HCT116 (cell line): ENCODE measurements at regions not wholly inside any gene's neighbourhood (a gene's known extent, or its start where the extent isn't known, plus 50 kb on each side); places are given as distances from the start of the nearest gene placed in this dataset.

Source experiments
- ATAC-seq: fragments of 200-7000 bp; cut with Tn5 transposase; 2 replicates; pipeline ENCODE4 v1.9.1; 2020; ENCODE audit warnings: mild to moderate bottlenecking, moderate library complexity
- BruUV-seq: library from RNA; stranded (reverse); fragments of 400-500 nt; replicated peaks from 2 replicates; lab custom pipeline; 2021; lab: Mats Ljungman, UMichigan
- CTCF ChIA-PET: fragments of 300-600 bp; sonication (Branson Sonifier 250); formaldehyde crosslinking; loops from one replicate; lab custom pipeline; 2021; ENCODE audit warnings: antibody characterized with exemption; lab: Charles Lee
- POLR2A ChIA-PET: fragments of 300-600, 350-600 bp; sonication (Branson Sonifier 250); formaldehyde crosslinking; loops from one replicate; lab custom pipeline; 2021; ENCODE audit warnings: antibody characterized with exemption; lab: Charles Lee
- RAD21 ChIA-PET, 2 experiments: fragments of 300-600 bp; sonication (Branson Sonifier 250); formaldehyde crosslinking; loops; one replicate each; lab custom pipeline; 2023; ENCODE audit warnings: low total read pairs in 2 of 2; ENCODE audit not compliant: uncharacterized antibody in 2 of 2, unreplicated experiment in 2 of 2, low non-redundant PET in 1 of 2; lab: Charles Lee
- DNase-seq: peaks from one replicate; pipeline ENCODE4 v3.0.0-alpha.2; 2010; ENCODE audit warnings: low read depth, low spot score
- H2AFZ ChIP-seq: fragments of 200-600 bp; shearing (Covaris generic), sonication (generic); 2 replicates; pipeline ENCODE4 v1.6.1; 2017; ENCODE audit warnings: low read depth, mixed run types, mixed read lengths, antibody characterized with exemption, low read length; ENCODE audit not compliant: poor library complexity, severe bottlenecking
- H3K27ac ChIP-seq: 2 replicates; pipeline ENCODE4 v1.5.1; 2012; ENCODE audit warnings: low read depth, low read length
- H3K27me3 ChIP-seq: fragments of 200-600 bp; sonication (generic); 2 replicates; pipeline ENCODE4 v1.6.1; 2016; ENCODE audit warnings: mixed run types, low read length, mixed read lengths; ENCODE audit not compliant: insufficient read depth
- H3K36me3 ChIP-seq, 2 experiments: fragments of 200-500 bp in 1 of 2; fragments of 200-600 bp in 1 of 2; sonication (Bioruptor generic) in 1 of 2; sonication (generic) in 1 of 2; 2 replicates each; pipeline versions ENCODE4 v1.5.1 to v1.6.1; 2014 to 2016; ENCODE audit warnings: low read length in 2 of 2, inconsistent platforms in 1 of 2, mixed read lengths in 1 of 2, mixed run types in 1 of 2; ENCODE audit not compliant: insufficient read depth in 2 of 2, control insufficient read depth in 1 of 2
- H3K4me1 ChIP-seq, 2 experiments: fragments of 200-600 bp in 1 of 2; sonication (generic) in 1 of 2; 2 replicates each; pipeline versions ENCODE4 v1.5.1 to v1.6.1; 2012 to 2017; ENCODE audit warnings: low read length in 2 of 2, inconsistent platforms in 1 of 2, mild to moderate bottlenecking in 1 of 2, mixed read lengths in 1 of 2, mixed run types in 1 of 2, moderate library complexity in 1 of 2; ENCODE audit not compliant: insufficient read depth in 2 of 2, control insufficient read depth in 1 of 2
- H3K4me2 ChIP-seq: fragments of 200-600 bp; sonication (generic); 2 replicates; pipeline ENCODE4 v1.6.1; 2017; ENCODE audit warnings: mixed run types, low read length, mixed read lengths
- H3K4me3 ChIP-seq, 2 experiments: fragments of 200-600 bp in 1 of 2; sonication (generic) in 1 of 2; replicated peaks in 1 of 2; 2 replicates each; pipeline ENCODE4 v1.5.1; 2011 to 2016; ENCODE audit warnings: low read length in 2 of 2, control low read depth in 1 of 2, low read depth in 1 of 2, mild to moderate bottlenecking in 1 of 2, mixed read lengths in 1 of 2, mixed run types in 1 of 2
- H3K79me2 ChIP-seq: fragments of 200-600 bp; sonication (generic); 2 replicates; pipeline ENCODE4 v1.6.1; 2017; ENCODE audit warnings: mild to moderate bottlenecking, mixed run types, low read length, moderate library complexity, mixed read lengths; ENCODE audit not compliant: insufficient read depth
- H3K9ac ChIP-seq: fragments of 200-600 bp; sonication (generic); 2 replicates; pipeline ENCODE4 v1.6.1; 2016; ENCODE audit warnings: low read length, mixed read lengths
- H3K9me2 ChIP-seq: fragments of 200-600 bp; sonication (generic), shearing (Covaris generic); 2 replicates; pipeline ENCODE4 v1.6.1; 2017; ENCODE audit warnings: mixed run types, mild to moderate bottlenecking, moderate library complexity; ENCODE audit not compliant: insufficient read depth
- H3K9me3 ChIP-seq, 2 experiments: fragments of 200-500 bp in 1 of 2; fragments of 200-600 bp in 1 of 2; sonication (Bioruptor generic) in 1 of 2; sonication (generic) in 1 of 2; 2 replicates each; pipeline ENCODE4 v1.6.1; 2014 to 2017; ENCODE audit warnings: low read length in 2 of 2, mixed read lengths in 2 of 2, inconsistent platforms in 1 of 2, low read depth in 1 of 2, mild to moderate bottlenecking in 1 of 2, mixed run types in 1 of 2, moderate library complexity in 1 of 2; ENCODE audit not compliant: control insufficient read depth in 1 of 2, insufficient read depth in 1 of 2
- H4K20me1 ChIP-seq: fragments of 200-600 bp; sonication (generic), shearing (Covaris generic); 2 replicates; pipeline ENCODE4 v1.6.1; 2017; ENCODE audit warnings: mixed run types, mild to moderate bottlenecking, moderate library complexity; ENCODE audit not compliant: insufficient read depth
- CBX3 ChIP-seq: IDR thresholded peaks from 2 replicates; pipeline ENCODE4 v1.6.1; 2012; ENCODE audit warnings: low read depth
- EGR1 ChIP-seq: IDR thresholded peaks from 2 replicates; pipeline ENCODE4 v1.6.1; 2012; ENCODE audit warnings: low read depth
- ELF1 ChIP-seq: IDR thresholded peaks from 2 replicates; pipeline ENCODE4 v1.6.1; 2012; ENCODE audit warnings: low read depth, borderline replicate concordance
- EZH2 ChIP-seq: fragments of 200-600 bp; sonication (generic); IDR thresholded peaks from 2 replicates; pipeline ENCODE4 v1.6.1; 2017; ENCODE audit warnings: antibody characterized with exemption, mixed run types
- JUND ChIP-seq: IDR thresholded peaks from 2 replicates; pipeline ENCODE4 v1.6.1; 2012
- POLR2A ChIP-seq: IDR thresholded peaks from 2 replicates; pipeline ENCODE4 v1.7.0; 2011; ENCODE audit warnings: borderline replicate concordance; ENCODE audit not compliant: insufficient read depth, insufficient read length; ENCODE audit errors: extremely low read depth
- RAD21 ChIP-seq: IDR thresholded peaks from 2 replicates; pipeline ENCODE4 v1.6.1; 2012; ENCODE audit warnings: low read depth, mild to moderate bottlenecking
- SIN3A ChIP-seq: IDR thresholded peaks from 2 replicates; pipeline ENCODE4 v1.6.1; 2012; ENCODE audit warnings: low read depth
- SP1 ChIP-seq: IDR thresholded peaks from 2 replicates; pipeline ENCODE4 v1.6.1; 2012; ENCODE audit warnings: low read depth
- YY1 ChIP-seq: IDR thresholded peaks from 2 replicates; pipeline ENCODE4 v1.6.1; 2011; ENCODE audit warnings: low read length, low read depth, moderate library complexity, mild to moderate bottlenecking; ENCODE audit not compliant: insufficient replicate concordance; ENCODE audit errors: extremely low read depth
- ZFX ChIP-seq: fragments of 450-650 bp; IDR thresholded peaks from 2 replicates; pipeline ENCODE4 v1.6.1; 2017
- intact Hi-C: fragments of 100-400 bp; cut with micrococcal nuclease; formaldehyde crosslinking; loops from 2 replicates; pipeline ENCODE4 v1.10.0; 2022
- TF ChIP-seq, protein P1 (sequence below), 3 experiments: fragments of 200-600 bp in 1 of 3; sonication (generic) in 1 of 3; IDR thresholded peaks in 2 of 3; conservative IDR thresholded peaks in 1 of 3; 2 replicates each; pipeline ENCODE4 v1.5.1; 2012 to 2017; ENCODE audit warnings: low read depth in 2 of 3, low read length in 2 of 3, antibody characterized with exemption in 1 of 3, borderline replicate concordance in 1 of 3, control low read depth in 1 of 3, mild to moderate bottlenecking in 1 of 3, mixed read lengths in 1 of 3, mixed run types in 1 of 3, moderate library complexity in 1 of 3; ENCODE audit not compliant: insufficient read depth in 1 of 3
- TF ChIP-seq, protein P2 (sequence below): IDR thresholded peaks from 2 replicates; pipeline ENCODE4 v1.6.1; 2012
- TF ChIP-seq, protein P3 (sequence below): IDR thresholded peaks from 2 replicates; pipeline ENCODE4 v1.6.1; 2011; ENCODE audit warnings: mild to moderate bottlenecking, low read length, moderate library complexity; ENCODE audit not compliant: insufficient replicate concordance; ENCODE audit errors: extremely low read depth
- TF ChIP-seq, protein P4 (sequence below): IDR thresholded peaks from 2 replicates; pipeline ENCODE4 v1.6.1; 2012; ENCODE audit warnings: low read depth

DNA sequence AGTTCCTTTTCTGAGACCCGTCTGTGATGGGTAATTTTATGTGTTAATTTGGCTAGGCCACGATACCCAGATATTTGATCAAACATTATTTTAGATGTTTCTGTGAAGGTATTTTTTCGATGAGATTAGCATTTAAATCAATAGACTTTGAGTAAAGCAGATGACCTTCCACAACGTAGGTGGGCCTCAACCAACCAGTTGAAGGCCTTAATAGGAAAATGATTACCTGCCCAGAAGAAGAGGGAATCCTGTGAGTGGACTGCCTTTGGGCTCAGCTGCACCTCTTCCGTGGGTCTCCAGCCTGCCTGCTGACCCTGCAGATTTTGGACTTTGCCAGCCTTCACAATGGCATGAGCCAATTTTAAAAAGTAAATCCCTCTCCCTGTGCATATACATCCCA lies 61.6 kb upstream of the WSB1 start:
- BruUV-seq, result no TSS peak
- H3K36me3 ChIP-seq, result no peaks in the 10 kb centered on the region
- TF ChIP-seq EGR1, result no peak
- no peak for TF ChIP-seq SIN3A
- TF ChIP-seq JUND, result no peak
- TF ChIP-seq CBX3, result no peak
- TF ChIP-seq, protein P1, sequence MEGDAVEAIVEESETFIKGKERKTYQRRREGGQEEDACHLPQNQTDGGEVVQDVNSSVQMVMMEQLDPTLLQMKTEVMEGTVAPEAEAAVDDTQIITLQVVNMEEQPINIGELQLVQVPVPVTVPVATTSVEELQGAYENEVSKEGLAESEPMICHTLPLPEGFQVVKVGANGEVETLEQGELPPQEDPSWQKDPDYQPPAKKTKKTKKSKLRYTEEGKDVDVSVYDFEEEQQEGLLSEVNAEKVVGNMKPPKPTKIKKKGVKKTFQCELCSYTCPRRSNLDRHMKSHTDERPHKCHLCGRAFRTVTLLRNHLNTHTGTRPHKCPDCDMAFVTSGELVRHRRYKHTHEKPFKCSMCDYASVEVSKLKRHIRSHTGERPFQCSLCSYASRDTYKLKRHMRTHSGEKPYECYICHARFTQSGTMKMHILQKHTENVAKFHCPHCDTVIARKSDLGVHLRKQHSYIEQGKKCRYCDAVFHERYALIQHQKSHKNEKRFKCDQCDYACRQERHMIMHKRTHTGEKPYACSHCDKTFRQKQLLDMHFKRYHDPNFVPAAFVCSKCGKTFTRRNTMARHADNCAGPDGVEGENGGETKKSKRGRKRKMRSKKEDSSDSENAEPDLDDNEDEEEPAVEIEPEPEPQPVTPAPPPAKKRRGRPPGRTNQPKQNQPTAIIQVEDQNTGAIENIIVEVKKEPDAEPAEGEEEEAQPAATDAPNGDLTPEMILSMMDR (IDR thresholded peaks at IDR 0.05 in 2 of 3, conservative IDR thresholded peaks at IDR 0.05 in 1 of 3; ENCODE audit: borderline replicate concordance in 1 of 3, insufficient read depth in 1 of 3, low read depth in 2 of 3, low read length in 2 of 3), result no peak
- TF ChIP-seq EZH2, result no peak
- TF ChIP-seq ZFX, result no peak
- TF ChIP-seq SP1, result no peak
- no peak for TF ChIP-seq YY1
- TF ChIP-seq POLR2A, result no peak
- TF ChIP-seq, protein P2, sequence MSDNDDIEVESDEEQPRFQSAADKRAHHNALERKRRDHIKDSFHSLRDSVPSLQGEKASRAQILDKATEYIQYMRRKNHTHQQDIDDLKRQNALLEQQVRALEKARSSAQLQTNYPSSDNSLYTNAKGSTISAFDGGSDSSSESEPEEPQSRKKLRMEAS, result no peak
- TF ChIP-seq, protein P3, sequence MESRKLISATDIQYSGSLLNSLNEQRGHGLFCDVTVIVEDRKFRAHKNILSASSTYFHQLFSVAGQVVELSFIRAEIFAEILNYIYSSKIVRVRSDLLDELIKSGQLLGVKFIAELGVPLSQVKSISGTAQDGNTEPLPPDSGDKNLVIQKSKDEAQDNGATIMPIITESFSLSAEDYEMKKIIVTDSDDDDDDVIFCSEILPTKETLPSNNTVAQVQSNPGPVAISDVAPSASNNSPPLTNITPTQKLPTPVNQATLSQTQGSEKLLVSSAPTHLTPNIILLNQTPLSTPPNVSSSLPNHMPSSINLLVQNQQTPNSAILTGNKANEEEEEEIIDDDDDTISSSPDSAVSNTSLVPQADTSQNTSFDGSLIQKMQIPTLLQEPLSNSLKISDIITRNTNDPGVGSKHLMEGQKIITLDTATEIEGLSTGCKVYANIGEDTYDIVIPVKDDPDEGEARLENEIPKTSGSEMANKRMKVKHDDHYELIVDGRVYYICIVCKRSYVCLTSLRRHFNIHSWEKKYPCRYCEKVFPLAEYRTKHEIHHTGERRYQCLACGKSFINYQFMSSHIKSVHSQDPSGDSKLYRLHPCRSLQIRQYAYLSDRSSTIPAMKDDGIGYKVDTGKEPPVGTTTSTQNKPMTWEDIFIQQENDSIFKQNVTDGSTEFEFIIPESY, result no peak
- TF ChIP-seq, protein P4, sequence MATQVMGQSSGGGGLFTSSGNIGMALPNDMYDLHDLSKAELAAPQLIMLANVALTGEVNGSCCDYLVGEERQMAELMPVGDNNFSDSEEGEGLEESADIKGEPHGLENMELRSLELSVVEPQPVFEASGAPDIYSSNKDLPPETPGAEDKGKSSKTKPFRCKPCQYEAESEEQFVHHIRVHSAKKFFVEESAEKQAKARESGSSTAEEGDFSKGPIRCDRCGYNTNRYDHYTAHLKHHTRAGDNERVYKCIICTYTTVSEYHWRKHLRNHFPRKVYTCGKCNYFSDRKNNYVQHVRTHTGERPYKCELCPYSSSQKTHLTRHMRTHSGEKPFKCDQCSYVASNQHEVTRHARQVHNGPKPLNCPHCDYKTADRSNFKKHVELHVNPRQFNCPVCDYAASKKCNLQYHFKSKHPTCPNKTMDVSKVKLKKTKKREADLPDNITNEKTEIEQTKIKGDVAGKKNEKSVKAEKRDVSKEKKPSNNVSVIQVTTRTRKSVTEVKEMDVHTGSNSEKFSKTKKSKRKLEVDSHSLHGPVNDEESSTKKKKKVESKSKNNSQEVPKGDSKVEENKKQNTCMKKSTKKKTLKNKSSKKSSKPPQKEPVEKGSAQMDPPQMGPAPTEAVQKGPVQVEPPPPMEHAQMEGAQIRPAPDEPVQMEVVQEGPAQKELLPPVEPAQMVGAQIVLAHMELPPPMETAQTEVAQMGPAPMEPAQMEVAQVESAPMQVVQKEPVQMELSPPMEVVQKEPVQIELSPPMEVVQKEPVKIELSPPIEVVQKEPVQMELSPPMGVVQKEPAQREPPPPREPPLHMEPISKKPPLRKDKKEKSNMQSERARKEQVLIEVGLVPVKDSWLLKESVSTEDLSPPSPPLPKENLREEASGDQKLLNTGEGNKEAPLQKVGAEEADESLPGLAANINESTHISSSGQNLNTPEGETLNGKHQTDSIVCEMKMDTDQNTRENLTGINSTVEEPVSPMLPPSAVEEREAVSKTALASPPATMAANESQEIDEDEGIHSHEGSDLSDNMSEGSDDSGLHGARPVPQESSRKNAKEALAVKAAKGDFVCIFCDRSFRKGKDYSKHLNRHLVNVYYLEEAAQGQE, result no peak
- no peak for TF ChIP-seq ELF1
- TF ChIP-seq RAD21, result no peak
- RAD21 ChIA-PET, result no interaction called here
- H4K20me1 ChIP-seq, result no peaks in the 10 kb centered on the region
- no peak overlapping the region for H3K27ac ChIP-seq
- H3K4me3 ChIP-seq, result no peak overlapping the region
- DNase-seq (no peak), ATAC-seq (no peak)
- H3K4me1 ChIP-seq, result no peaks in the 10 kb centered on the region
- POLR2A ChIA-PET, result no interaction called here
- H3K27me3 ChIP-seq, result no peaks in the 10 kb centered on the region
- H3K9ac ChIP-seq, result no peak overlapping the region
- no peaks in the 10 kb centered on the region for H3K9me2 ChIP-seq
- no peak overlapping the region for H2AFZ ChIP-seq
- intact Hi-C loops, result loop anchor here (10.0 kb wide), 1 partner anchor 532 kb away; no protein-coding TSS in a partner anchor
- no peaks in the 10 kb centered on the region for H3K9me3 ChIP-seq
- no peaks in the 10 kb centered on the region for H3K79me2 ChIP-seq
- H3K4me2 ChIP-seq, result no peak overlapping the region
- CTCF ChIA-PET, result interaction anchor here (1.8 kb wide), 1 partner anchor 26 kb away, joined by 6 read pairs; no protein-coding TSS in a partner anchor
